ENCODE measurements at regions not wholly inside any gene's neighbourhood (a gene's known extent, or its start where the extent isn't known, plus 50 kb on each side); places are given as distances from the start of the nearest gene placed in this dataset.

- TF ChIP-seq EHMT2 (IDR thresholded peaks at IDR 0.05; ENCODE audit: low read depth), result no peak
- no peak for TF ChIP-seq EP300 (IDR thresholded peaks at IDR 0.05)
- no peak for TF ChIP-seq REST (IDR thresholded peaks at IDR 0.05)
- no peak for TF ChIP-seq CTCF (IDR thresholded peaks at IDR 0.05)
- no peak for TF ChIP-seq ZC3H11A (IDR thresholded peaks at IDR 0.05)
- TF ChIP-seq HDAC2 (IDR thresholded peaks at IDR 0.05), result no peak
- no peak for TF ChIP-seq RFX5 (IDR thresholded peaks at IDR 0.05)
- TF ChIP-seq KDM1A (IDR thresholded peaks at IDR 0.05; ENCODE audit: low read depth), result no peak
- TF ChIP-seq RAD21 (conservative IDR thresholded peaks at IDR 0.05 in 1 of 2, IDR thresholded peaks at IDR 0.05 in 1 of 2), result no peak
These were observed 61.0 kb upstream of the ANKRD28 start for GRCh38 chr3:15858547-15859506.
